Stimulated activated CD4-positive, alpha-beta T cell treated with anti-CD3 and anti-CD28 coated beads, Interleukin-4, amount 100 ng/mL, for 24 hours (primary cell): ENCODE measurements at regions not wholly inside any gene's neighbourhood (a gene's known extent, or its start where the extent isn't known, plus 50 kb on each side); places are given as distances from the start of the nearest gene placed in this dataset.
"Not testable (repeated sequence)": the region's sequence is repeated elsewhere in the genome, so short reads cannot be mapped to it uniquely, and the experiment has no call there.

Source experiments
- DNase-seq: peaks from one replicate; pipeline ENCODE4 v3.0.0-alpha.2; 2020

GRCh38 chrX:130552444-130553073 is 150.8 kb downstream of the RBMX2 start:
- no peak for DNase-seq

GRCh38 chrX:130555341-130555740 is 153.6 kb downstream of the RBMX2 start:
- DNase-seq = no peak

DNA sequence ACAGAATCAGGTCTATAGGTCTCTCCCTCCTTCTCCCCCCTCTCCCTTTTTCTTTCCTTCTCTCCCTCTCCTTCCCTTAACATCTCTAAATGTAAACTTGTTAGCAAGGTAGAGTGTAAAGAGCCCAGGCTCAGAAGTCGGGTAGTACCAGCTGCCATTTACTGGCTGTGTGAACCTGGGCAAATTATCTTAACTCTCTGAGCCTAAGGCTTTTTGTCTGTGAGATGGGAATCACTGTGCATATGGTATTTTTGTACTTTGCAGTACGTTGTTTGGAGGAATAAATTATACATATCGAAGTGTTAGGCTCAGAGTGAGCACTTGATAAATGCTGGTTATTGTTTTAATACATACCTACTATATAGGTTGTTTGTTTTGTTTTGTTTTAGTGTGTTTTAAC is 154.0 kb downstream of the RBMX2 start:
- no peak for DNase-seq

DNA sequence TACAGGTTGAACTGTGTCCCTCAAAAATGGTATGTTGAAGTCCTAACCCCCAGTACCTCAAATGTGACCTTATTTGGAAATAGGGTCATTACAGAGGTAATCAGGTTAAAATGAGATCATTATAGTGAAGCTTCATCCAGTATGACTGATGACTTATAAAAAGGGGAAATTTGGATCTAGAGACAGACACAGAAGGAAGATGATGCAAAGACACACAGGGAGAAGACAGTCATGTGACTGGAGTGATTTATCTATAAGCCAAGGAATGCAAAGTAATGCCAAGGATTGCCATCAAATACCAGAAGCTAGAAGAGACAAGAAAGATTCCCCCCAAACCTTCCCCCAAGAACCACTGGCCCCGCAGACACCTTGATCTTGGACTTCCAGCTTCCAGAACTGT is 155.2 kb downstream of the RBMX2 start:
- no peak for DNase-seq

DNA sequence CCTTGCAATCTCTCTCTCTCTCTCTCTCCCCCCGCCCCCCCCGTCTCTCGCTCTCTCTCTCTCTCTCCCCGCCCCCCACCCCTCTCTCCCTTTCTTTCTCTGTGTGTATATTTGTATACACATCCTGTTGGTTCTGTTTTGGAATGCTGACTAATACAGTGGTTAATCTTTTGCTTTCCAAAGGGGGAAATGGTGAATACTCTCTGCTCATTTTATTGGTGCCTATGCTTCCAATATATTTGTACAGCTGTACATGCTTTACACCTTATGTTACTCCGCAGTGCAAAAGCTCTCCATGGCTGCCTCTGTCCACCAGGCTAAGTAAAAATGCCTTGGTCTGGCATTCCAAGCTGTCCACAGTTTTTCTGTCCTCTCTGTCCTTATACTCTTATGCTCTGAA is 158.8 kb downstream of the RBMX2 start:
- no peak for DNase-seq

- DNase-seq = no peak
Observed at GRCh38 chrX:130561930-130562329, 160.1 kb downstream of the RBMX2 start.

DNA sequence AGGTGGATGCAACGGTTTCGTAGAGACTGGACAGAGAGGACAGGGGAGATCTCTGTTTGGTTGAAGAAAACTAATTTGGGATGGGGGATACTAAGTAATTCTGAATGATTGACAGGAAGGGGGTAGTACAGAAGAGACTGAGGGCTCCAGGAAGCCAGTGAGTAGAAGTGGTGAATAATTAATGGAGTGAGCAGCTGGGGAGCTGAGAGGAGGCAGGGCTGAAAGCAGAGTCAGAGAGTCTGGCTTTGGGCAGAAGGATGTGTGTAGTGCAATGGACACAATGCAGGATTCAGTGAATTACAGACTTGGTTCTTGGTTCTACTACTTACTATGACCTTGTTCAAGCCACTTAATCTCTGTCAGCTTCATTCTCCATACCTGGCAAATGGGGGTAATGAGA is 161.7 kb downstream of the RBMX2 start:
- DNase-seq = no peak

DNA sequence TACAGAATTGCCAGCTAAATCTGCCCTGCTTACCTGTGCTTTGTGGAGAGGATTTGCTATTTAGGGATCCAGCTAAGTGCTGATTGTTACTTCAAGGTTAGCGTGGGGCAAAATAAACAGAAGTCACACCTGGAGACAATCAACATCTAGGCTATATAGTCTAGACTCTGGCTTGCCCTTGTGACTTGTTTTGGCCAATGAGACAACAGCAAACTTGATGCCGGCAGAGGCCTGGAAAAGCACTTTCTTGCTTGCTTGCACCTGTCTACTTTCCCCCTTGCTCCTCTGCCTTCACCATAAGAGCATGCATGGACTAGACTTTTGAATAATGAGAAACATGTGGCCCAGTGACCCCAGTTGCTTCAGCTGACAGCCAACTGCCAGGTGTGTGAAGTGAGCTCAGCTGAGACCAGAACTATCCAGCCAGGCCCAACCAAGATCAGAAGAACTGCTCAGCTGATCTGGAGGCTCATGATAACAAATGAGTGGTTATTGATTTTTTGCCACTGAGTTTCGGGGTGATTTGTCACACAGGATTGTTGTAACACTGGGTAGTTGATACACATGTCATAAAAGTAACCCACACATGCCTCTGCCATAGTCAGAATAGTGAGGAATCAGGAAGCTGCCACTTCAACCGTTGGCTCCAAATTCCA is 164.4 kb downstream of the RBMX2 start:
- DNase-seq = no peak

DNA sequence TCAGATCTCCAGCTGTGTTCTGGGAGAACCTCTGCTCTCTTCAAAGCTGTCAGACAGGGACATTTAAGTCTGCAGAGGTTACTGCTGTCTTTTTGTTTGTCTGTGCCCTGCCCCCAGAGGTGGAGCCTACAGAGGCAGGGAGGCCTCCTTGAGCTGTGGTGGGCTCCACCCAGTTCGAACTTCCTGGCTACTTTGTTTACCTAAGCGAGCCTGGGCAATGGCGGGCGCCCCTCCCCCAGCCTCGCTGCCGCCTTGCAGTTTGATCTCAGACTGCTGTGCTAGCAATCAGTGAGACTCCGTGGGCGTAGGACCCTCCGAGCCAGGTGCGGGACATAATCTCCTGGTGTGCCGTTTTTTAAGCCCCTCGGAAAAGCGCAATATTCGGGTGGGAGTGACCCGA is 171.2 kb downstream of the RBMX2 start:
- DNase-seq = not testable (repeated sequence)
